GM18870 (cell line): ENCODE measurements at regions not wholly inside any gene's neighbourhood (a gene's known extent, or its start where the extent isn't known, plus 50 kb on each side); places are given as distances from the start of the nearest gene placed in this dataset.

Source experiments
- ATAC-seq: cut with Tn5 transposase; IDR thresholded peaks from one replicate; pipeline ENCODE4 v1.9.1; 2021; ENCODE audit warnings: moderate library complexity; ENCODE audit not compliant: unreplicated experiment

GRCh38 chr15:36497901-36498300, 81.5 kb upstream of the CDIN1 start:
- ATAC-seq = no peak

GRCh38 chr15:36498401-36498800, 81.0 kb upstream of the CDIN1 start:
- ATAC-seq = no peak

DNA sequence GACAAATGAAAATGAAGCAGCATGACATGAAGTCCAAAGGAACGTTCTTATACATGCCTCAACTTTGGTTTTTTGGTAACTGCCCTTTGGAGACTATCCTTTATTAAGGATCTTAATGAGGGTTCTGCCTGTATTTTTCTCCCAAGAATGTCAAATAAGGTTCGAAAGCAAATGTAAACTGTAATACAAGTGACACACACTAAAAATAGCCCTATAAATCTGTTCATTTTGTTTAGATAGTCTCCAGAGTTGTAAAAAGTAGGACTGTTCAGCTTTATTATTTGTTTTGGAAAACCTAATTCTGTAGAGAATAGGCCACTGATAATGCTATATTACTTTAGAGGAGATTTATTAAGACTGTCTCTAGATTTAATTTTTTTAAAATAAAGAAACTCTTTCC, 80.5 kb upstream of the CDIN1 start:
- ATAC-seq = no peak

- ATAC-seq = no peak
These were observed 79.7 kb upstream of the CDIN1 start for GRCh38 chr15:36499412-36500389.

DNA sequence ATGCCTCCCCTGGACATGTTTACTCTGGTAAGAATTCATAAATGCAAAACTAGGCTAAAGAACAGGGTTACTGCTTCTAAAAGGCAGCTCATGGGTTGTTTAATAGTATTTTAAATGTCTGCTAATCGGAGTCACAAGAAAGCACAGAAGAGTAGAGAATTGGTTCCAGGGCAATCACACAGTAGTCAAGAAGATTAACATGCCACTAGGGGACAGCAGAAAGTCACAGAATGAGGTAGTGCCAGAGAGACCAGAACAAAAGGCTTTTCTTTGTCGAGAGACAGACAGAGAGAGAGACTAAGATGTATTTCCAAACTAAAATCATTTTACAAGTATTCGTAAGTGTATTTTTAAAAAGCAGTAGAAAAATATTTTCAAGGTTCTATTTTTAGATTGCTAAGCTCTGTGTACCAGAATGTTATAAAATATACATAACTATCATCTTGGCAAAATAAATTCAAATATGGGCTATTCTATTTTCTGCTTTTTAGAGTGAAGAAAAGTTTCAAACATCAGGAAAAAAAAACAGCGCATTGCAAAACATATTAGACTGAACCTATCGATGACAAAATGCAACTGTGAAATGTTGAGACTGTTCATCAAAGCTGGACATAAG, 78.3 kb upstream of the CDIN1 start:
- ATAC-seq = peak; percentile 81

DNA sequence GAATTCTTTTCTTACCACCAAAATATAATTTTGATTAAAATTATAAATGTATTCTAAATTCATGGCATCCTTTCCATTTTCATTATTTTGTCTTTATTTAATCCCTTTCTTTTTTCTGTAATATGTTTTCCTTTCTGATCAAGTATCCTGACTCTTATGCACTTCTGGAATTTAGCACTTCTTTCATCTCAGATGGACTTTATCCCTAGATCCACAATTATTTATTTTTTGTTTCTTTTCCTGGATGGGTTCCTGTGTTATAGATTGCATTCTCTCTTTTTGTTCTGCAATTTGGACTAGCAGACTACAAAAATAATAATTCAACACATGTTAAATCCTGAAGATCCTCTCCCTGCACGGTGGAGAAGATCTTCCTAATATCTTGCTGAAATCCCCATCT, 76.9 kb upstream of the CDIN1 start:
- no peak for ATAC-seq

DNA sequence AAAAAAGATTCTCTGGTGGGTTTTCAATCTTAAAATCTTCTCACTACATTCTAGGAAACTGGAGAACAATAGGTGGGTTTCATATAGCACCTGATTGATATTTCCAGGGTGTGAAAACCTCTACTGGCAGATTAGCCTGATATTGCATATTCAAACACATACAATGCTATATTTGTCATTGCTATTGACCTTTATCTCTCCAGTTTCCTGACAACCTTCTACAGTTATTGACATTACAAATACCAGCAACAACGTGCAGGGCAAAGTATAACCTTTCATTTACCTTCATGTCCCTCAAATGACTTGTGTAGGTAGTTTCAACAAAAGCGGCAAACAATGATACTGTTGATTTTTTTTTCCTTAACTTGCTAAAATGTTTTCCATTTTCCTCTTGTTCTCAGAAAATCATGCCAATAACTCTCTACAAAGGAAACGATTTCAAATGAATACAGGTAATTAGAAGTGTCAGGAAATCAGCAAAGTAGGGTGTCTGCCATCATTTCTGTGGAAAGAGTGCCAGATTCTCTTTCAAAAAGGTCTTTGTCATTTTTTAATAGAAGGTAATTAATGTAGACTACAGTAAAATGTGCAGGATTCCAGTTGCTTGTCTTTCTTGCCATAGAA, 72.6 kb upstream of the CDIN1 start:
- ATAC-seq = no peak

GRCh38 chr15:36507458-36507857, 72.0 kb upstream of the CDIN1 start:
- ATAC-seq = no peak

GRCh38 chr15:36511594-36511993, 67.8 kb upstream of the CDIN1 start:
- ATAC-seq = no peak

GRCh38 chr15:36517758-36518157, 61.7 kb upstream of the CDIN1 start:
- peak; percentile 52 for ATAC-seq

GRCh38 chr15:36519067-36519466, 60.4 kb upstream of the CDIN1 start:
- no peak for ATAC-seq

DNA sequence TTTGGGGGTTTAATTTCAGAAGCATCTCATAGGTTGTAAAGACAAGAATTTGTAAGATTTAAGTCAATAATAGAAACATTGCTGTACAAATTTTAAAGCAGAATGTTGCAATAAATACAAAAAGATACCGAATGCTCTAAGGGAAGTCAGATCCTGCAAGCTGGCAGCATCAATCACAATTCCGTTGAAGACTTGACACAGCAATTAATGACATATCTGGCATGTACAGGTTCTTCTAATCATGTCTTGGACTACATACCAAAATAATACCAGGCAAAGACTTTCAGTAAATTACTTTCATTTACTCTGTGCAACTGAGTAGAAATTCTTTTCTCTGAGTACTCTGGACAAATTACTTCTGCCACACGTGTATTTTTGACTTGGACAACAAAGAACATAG, 54.0 kb upstream of the CDIN1 start:
- no peak for ATAC-seq

GRCh38 chr15:36527235-36528162, 51.9 kb upstream of the CDIN1 start:
- no peak for ATAC-seq

DNA sequence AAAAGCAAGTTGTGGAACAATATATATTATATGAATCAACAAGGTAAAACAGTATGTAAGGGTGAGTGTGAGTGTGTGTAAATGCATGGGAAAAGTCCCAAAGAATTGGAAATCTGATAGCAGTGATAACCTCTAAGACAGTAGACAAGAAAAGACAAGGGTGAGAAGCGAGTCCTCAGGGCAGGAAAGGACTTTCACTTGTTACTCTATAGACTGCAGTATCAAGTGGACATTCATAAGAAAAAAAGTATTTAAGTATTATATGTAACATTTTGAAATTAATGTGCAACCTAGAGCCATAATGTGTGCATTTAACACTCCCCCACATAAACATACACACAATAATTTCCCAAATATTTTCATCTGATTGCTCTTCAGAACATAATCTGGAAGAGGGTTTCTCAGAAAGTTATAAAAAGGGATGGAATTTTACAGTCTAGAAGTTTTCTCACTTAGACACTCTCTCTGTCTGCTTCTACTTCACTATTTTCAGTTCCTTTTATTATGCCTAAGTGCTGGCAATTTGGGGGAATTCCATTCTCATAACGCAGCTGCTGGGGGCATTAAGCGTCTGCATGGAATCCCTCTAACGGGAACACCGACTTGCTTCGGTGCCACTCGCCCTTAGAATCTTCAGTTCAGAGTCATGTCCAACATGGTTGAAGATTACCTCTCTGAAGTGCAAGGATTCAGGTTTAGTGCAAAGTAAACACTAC, 50.0 kb upstream of the CDIN1 start:
- peak; percentile 91 for ATAC-seq
